ENCODE measurements at regions not wholly inside any gene's neighbourhood (a gene's known extent, or its start where the extent isn't known, plus 50 kb on each side); places are given as distances from the start of the nearest gene placed in this dataset.
"Not testable (repeated sequence)": the region's sequence is repeated elsewhere in the genome, so short reads cannot be mapped to it uniquely, and the experiment has no call there.

DNA sequence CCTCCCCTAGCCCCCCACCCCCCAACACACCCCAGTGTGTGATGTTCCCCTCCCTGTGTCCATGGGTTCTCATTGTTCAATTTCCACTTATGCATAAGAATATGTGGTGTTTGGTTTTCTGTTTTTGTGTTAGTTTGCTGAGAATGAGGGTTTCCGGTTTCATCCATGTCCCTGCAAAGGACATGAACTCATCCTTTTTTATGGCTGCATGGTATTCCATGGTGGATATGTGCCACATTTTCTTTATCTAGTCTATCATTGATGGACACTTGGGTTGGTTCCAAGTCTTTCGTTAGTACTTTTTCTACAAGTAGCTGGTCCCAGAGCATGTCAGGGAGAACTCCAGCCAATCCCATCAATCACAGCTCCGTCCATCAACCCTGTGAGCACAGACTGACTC is 350.3 kb downstream of the SETD4 start:
- DNase-seq (ENCODE audit: low spot score in 2 of 2); H3K4me1 Mint-ChIP-seq; ATAC-seq; H3K36me3 Mint-ChIP-seq; H3K27ac Mint-ChIP-seq; H3K9me3 Mint-ChIP-seq; H3K4me3 Mint-ChIP-seq: not testable (repeated sequence)

DNA sequence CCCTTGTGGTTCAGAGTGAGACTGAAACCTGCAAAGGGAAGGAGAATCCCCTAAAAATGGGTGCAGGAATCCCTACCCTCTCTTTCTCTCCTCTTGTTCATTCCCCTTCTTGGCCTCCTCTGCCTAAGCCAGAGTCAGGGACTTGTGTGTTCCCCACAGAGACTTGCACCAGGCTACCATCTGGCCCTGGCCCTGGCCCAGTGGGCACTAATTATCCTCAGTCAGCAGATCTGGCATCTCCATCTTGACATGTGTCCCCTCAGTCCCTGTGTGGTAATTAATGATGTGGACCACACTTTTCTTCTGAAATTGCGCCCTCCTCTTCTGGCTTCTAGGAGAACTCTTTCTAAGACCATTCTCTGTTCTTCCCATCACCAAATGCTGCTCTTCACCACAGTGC is 354.4 kb downstream of the SETD4 start:
- no peak overlapping the region for H3K27ac Mint-ChIP-seq
- no peaks in the 10 kb centered on the region for H3K36me3 Mint-ChIP-seq
- H3K4me1 Mint-ChIP-seq = no peaks in the 10 kb centered on the region
- DNase-seq (ENCODE audit: low spot score in 2 of 2) (no peak), ATAC-seq (no peak)
- no peak overlapping the region for H3K4me3 Mint-ChIP-seq
- no peaks in the 10 kb centered on the region for H3K9me3 Mint-ChIP-seq

DNA sequence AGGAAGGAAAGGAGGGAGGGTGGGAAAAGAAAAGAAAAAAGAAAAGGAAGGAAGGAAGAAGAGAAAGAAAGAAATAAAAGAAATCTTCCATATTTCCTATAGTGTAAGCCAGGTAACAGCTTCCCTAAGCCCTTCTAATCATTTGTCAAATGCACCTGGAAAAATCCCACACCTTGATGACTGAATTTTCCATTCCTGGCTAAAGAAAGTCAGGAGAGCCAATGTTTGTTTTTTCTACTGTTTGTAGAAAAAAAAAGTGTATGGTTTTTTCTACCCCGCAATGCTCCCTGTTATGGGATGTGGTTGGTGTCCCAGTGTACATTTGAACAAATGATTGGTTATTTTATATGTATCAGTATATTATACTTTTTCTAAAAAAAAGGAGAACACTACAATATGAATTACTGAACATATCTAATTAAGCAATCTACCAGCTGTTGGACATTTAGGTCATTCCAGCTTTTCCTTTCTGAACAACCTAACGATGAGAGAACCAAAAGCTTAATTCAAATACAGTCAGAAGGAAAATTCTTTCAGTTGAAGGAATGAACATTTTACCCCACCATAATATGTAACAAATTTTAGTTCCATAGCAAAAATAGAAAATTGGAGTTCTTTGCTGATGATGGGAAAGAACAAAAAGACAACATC is 355.0 kb downstream of the SETD4 start:
- no peaks in the 10 kb centered on the region for H3K4me1 Mint-ChIP-seq
- no peaks in the 10 kb centered on the region for H3K9me3 Mint-ChIP-seq
- H3K4me3 Mint-ChIP-seq = no peak overlapping the region
- DNase-seq (ENCODE audit: low spot score in 2 of 2) = no peak
- no peak overlapping the region for H3K27ac Mint-ChIP-seq
- ATAC-seq = no peak
- no peaks in the 10 kb centered on the region for H3K36me3 Mint-ChIP-seq

DNA sequence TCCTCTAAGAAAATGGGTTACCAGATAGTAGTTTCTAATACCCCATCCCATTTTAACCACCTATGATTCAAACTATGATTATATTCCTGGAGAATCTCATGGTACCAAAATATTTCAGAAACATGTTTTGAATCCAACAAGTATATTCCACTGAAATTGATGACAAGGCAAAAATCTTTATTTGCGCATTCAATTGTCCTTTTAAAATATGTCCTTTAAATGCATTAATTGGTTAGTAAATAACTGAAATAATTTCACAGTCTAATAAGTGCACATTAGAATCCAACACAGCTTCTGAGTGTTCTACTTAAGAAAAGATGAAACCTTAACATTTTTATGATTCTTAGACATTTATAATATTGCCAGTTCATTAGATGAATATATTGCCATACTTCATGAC is 356.6 kb downstream of the SETD4 start:
- DNase-seq (ENCODE audit: low spot score in 2 of 2) (no peak), ATAC-seq (no peak)
- no peak overlapping the region for H3K4me3 Mint-ChIP-seq
- H3K9me3 Mint-ChIP-seq = no peaks in the 10 kb centered on the region
- H3K27ac Mint-ChIP-seq = no peak overlapping the region
- H3K36me3 Mint-ChIP-seq = no peaks in the 10 kb centered on the region
- no peaks in the 10 kb centered on the region for H3K4me1 Mint-ChIP-seq

DNA sequence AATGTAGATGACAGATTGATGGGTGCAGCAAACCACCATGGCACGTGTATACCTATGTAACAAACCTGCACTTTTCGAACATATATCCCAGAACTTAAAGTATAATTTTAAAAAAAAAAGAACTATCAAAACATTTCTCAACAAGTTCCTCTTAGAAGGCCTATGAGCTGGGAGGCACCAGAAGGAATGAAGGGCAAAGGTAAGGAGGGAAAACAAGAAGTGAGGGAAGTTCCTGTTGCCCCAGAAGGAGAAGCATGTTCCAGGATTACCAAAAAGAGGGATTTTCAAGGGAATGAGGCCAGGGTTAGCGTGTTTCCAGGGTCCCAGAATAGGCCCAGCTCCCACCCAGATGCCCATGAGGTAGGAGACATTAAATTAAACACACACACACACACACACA is 361.0 kb downstream of the SETD4 start:
- no peaks in the 10 kb centered on the region for H3K36me3 Mint-ChIP-seq
- no peaks in the 10 kb centered on the region for H3K4me1 Mint-ChIP-seq
- H3K4me3 Mint-ChIP-seq = no peak overlapping the region
- ATAC-seq (no peak), DNase-seq (ENCODE audit: low spot score in 2 of 2) (no peak)
- H3K9me3 Mint-ChIP-seq = no peaks in the 10 kb centered on the region
- no peak overlapping the region for H3K27ac Mint-ChIP-seq

DNA sequence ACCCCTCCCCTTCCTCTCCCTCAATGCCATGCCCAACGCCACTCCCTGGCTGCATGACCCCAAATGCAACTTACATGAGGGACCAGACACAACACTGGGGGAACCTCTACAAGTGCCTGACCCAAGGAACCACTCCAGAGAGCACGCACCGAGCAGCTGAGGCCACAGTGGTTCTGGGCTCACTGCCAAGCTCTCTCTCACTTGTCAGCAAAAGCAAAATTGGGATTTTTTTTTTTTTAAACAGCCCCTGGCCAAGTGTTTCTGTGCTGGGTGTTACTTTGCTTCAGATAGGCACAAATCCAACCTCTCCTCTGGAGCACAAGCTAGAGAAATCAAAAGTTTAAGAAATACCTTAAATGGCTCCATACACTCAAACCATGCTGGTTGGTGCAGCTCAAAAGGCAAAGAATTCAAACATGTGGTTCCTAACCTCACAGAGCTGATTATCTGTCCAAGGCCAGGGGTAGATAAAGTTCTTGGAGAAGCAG is 363.0 kb downstream of the SETD4 start:
- Mint-ChIP-seq H3K4me3 (no peak overlapping the region), H3K36me3 (no peaks in the 10 kb centered on the region), H3K9me3 (no peaks in the 10 kb centered on the region), H3K27ac (no peak overlapping the region), H3K4me1 (no peaks in the 10 kb centered on the region)
- ATAC-seq = no peak
- DNase-seq (ENCODE audit: low spot score in 2 of 2) = no peak

DNA sequence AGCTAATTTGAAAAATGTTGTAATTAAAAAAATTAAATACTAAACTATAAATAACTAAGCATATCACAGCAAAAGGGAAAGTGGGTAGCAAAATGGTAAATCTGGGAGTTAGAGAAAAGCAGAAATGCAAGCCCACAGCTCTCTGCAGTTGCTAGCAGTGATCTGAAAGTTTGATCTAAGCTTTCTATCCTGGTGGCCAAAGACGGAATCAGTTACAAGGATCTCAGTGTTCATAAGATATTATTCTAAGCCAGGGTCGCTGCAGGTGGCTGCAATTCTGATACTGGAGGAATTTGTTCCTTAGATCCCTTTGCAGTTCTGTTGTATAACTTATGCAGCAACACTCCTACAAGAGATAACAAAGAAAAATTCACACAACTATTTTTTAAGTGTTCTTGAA is 363.7 kb downstream of the SETD4 start:
- no peaks in the 10 kb centered on the region for H3K9me3 Mint-ChIP-seq
- H3K27ac Mint-ChIP-seq = no peak overlapping the region
- no peaks in the 10 kb centered on the region for H3K36me3 Mint-ChIP-seq
- H3K4me3 Mint-ChIP-seq = no peak overlapping the region
- H3K4me1 Mint-ChIP-seq = no peaks in the 10 kb centered on the region
- ATAC-seq = no peak
- no peak for DNase-seq (ENCODE audit: low spot score in 2 of 2)

DNA sequence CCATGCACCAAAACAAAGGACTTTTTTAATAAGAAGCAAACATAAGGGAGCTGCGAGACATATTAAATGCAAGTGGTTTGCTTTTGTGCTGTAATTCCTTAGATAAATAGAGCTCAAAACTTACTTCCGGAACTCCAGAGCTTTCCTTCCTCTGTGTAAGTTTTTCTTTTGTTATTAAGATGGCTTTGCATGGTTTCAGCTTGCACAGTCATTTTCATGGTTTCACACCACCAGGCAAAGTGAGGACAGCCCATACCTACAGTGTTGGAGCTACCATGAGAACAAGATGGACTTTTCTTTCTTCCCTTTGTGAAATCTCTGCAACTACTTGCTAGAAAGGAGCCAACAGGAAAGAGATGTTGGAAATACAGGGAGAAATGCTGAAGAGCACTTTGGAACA is 368.0 kb downstream of the SETD4 start:
- Mint-ChIP-seq H3K27ac (no peak overlapping the region), H3K9me3 (no peaks in the 10 kb centered on the region), H3K4me3 (no peak overlapping the region), H3K4me1 (no peaks in the 10 kb centered on the region), H3K36me3 (no peaks in the 10 kb centered on the region)
- DNase-seq (ENCODE audit: low spot score in 2 of 2) (no peak), ATAC-seq (no peak)

DNA sequence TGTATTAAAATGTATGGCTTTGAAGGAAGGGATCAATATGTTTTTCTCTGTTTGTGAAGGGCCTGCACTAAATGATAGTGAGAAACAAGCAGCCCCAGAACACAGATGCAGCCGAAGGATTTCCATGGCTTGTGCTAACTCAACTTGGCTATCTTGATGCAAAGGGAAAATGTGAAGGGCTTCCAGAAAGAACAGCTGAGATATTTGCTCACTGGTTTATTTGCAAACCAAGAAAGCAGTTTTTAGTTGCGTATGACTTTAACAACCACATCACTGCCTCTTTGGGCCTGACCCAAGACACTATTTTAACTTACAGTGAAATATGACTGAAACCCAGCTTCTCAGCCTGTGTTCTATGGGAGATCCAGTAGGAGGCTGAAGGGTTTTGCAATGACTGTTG is 369.9 kb downstream of the SETD4 start:
- Mint-ChIP-seq H3K4me3 (no peak overlapping the region), H3K9me3 (no peaks in the 10 kb centered on the region), H3K27ac (no peak overlapping the region), H3K36me3 (no peaks in the 10 kb centered on the region), H3K4me1 (no peaks in the 10 kb centered on the region)
- no peak for ATAC-seq
- no peak for DNase-seq (ENCODE audit: low spot score in 2 of 2)

DNA sequence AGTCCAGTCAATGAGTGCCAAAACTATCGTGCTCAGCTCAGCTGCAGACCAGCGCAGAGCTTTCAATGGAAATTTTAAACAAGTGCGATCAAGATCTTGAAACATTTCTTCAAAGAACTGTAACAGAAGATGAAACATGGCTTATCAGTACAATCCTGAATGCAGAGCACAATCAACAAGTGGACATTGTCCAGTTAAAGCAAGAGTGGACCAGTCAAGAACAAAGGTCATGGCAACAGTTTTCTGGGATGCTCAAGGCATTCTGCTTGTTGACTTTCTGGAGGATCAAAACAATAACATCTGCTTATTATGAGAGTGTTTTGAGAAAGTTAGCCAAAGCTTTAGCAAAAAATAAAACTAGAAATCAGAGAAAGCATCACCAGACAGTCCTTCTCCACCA is 374.2 kb downstream of the SETD4 start:
- H3K36me3 Mint-ChIP-seq = no peaks in the 10 kb centered on the region
- H3K4me1 Mint-ChIP-seq = no peaks in the 10 kb centered on the region
- no peak for ATAC-seq
- H3K27ac Mint-ChIP-seq = no peak overlapping the region
- H3K4me3 Mint-ChIP-seq = no peak overlapping the region
- H3K9me3 Mint-ChIP-seq = no peaks in the 10 kb centered on the region
- no peak for DNase-seq (ENCODE audit: low spot score in 2 of 2)

DNA sequence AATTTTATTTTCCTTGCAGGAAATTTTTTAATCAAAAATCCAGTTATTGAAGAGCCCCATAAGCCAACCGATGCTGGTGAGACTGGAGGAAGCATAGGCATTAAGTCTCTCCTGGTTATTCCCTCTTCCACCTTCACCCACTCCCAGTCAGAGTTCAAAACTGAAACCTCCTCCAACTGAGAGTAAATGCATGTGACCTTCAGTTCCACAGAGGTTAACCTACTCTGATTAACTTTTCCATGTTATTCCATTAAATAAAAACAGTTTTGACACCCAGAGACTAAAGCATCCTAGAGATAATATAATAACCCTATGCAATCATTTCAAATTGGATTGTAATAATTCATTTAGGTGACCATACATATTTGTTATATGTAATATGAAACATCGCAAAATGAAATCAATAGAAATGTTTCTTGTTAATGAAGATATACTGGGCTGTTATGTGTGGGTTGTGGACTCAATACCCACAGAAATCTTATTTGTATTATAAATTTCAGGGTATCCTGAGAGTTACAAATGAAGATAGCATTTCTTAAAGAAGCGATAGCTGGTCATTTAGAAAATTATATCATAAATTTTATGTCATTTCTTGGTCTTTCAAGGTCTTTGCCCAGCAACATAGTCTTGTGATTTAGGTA is 376.5 kb downstream of the SETD4 start:
- no peak for DNase-seq (ENCODE audit: low spot score in 2 of 2)
- no peak overlapping the region for H3K27ac Mint-ChIP-seq
- H3K36me3 Mint-ChIP-seq = no peaks in the 10 kb centered on the region
- no peaks in the 10 kb centered on the region for H3K9me3 Mint-ChIP-seq
- no peak overlapping the region for H3K4me3 Mint-ChIP-seq
- no peaks in the 10 kb centered on the region for H3K4me1 Mint-ChIP-seq
- ATAC-seq = no peak

DNA sequence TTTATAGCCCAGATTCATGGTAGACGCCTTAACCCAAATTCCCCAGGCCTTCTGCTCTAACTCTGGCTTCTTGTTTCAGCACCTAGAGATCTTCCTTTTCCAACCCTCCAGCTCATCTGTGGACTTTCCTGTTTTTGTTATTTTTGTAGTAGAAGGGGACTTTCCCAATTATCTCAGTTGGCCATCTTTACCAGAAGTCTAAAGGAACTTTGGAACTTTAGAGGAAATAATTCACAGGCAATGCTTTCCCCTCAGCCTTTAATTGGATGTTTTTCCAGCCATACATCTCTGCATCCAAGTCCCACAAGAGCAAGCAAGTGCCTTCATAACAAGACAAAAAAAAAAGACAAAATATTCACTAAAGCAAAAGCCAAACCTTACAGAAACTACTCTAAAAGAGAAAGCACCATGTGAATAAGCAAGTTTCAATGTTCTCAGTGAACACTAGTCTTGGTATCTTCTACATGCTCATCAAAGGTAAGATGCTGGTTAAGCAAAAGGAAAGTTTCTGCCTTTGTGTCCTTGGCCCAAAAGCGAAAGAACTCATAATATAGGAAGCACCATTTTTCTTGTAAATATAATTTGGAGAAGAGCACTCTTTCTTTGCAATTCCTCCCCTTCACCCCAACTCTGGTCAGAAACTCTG is 377.3 kb downstream of the SETD4 start:
- Mint-ChIP-seq H3K4me3 (no peak overlapping the region), H3K36me3 (no peaks in the 10 kb centered on the region), H3K27ac (no peak overlapping the region), H3K9me3 (peaks cover 3% of the 10 kb centered on the region), H3K4me1 (no peaks in the 10 kb centered on the region)
- no peak for ATAC-seq
- no peak for DNase-seq (ENCODE audit: low spot score in 2 of 2)

DNA sequence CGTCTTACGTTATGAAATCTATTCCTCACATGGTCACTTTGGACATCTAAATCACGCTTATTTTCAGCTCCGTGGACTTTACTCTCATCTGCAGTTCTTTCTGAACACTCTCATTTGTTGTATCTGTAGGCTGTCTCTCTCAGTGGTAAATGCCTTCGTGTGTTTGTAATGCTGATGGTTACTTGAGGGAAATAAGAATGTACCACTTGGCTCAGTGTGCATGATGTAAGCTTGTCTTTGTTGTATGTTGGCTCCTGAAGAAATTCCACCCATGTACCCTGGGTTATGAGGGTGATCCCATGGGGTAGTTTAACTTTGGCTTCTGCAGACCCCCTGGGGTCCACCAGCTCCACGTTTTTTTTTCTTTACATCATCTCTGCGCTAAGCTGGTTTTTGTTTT is 378.4 kb downstream of the SETD4 start:
- Mint-ChIP-seq H3K4me1 (no peaks in the 10 kb centered on the region), H3K4me3 (no peak overlapping the region), H3K36me3 (no peaks in the 10 kb centered on the region), H3K9me3 (peaks cover 3% of the 10 kb centered on the region), H3K27ac (no peak overlapping the region)
- ATAC-seq (no peak), DNase-seq (ENCODE audit: low spot score in 2 of 2) (no peak)

DNA sequence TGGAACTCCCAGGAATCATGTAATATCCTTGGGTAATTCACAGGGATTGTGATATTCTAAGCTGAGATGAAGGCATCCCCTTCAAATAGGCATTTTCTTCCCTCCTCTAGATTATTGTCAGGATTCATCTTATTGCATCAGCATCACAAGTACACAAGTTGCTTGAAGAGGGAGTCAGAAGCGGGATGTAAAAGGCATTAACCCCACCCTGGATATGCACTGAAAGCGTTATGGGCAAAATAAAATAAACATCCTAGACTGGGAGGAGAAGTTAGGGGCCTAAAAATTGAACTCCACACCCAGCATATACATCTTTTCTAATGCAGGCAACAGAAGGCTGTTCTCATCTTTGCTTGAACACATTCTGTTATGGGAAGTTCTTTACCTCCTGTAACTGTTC is 381.2 kb downstream of the SETD4 start:
- ATAC-seq = no peak
- DNase-seq (ENCODE audit: low spot score in 2 of 2) = no peak
- H3K27ac Mint-ChIP-seq = no peak overlapping the region
- H3K9me3 Mint-ChIP-seq = peaks cover 3% of the 10 kb centered on the region
- no peaks in the 10 kb centered on the region for H3K4me1 Mint-ChIP-seq
- H3K36me3 Mint-ChIP-seq = no peaks in the 10 kb centered on the region
- H3K4me3 Mint-ChIP-seq = no peak overlapping the region

DNA sequence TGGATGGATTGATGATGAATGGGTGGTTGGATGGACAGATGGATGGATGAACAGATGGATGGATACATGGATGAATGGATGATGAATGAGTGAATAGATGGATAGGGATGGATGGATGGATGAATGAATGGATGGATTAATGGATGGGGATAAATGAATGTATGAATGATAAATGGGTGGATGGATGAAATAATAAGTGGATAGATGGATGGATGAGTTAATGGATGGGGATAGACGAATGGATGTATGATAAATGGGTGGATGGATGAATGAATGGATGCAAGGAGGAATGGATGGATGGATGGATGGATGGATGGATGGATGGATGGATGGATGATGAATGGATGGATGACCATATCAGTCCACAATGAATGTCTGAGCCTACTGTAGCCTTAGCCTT is 381.9 kb downstream of the SETD4 start:
- Mint-ChIP-seq H3K4me3 (no peak overlapping the region), H3K27ac (no peak overlapping the region), H3K9me3 (peaks cover 3% of the 10 kb centered on the region), H3K36me3 (no peaks in the 10 kb centered on the region), H3K4me1 (no peaks in the 10 kb centered on the region)
- DNase-seq (ENCODE audit: low spot score in 2 of 2) = no peak
- ATAC-seq = no peak

DNA sequence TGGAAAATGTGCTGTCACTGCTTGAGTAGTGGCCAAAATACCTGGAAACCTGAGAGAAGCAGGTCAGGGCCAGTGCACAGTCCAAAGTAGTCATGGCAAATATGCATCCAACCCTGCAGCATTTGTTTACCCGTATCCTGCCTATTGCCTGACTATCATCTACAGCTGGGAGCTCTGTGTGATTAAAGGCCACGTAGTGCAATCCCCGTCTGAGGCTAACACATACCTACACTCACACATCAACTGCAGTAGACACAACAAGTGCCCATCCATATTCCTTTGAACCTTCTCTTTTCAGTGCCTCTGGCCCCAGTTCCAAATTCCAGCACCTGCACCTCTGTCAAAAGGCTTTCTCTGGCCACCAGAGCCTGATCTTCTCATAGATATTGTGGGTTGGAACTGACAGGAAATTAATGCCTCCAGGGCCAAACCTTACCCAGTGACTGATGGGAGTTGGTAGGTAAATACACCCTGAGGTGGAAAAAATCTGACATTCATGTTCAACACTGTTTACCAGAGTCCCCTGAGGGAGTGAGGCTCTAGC is 383.0 kb downstream of the SETD4 start:
- Mint-ChIP-seq H3K36me3 (no peaks in the 10 kb centered on the region), H3K4me3 (no peak overlapping the region), H3K4me1 (no peaks in the 10 kb centered on the region), H3K9me3 (peaks cover 3% of the 10 kb centered on the region), H3K27ac (no peak overlapping the region)
- no peak for DNase-seq (ENCODE audit: low spot score in 2 of 2)
- no peak for ATAC-seq
